ENCODE measurements at regions not wholly inside any gene's neighbourhood (a gene's known extent, or its start where the extent isn't known, plus 50 kb on each side); places are given as distances from the start of the nearest gene placed in this dataset.

DNA sequence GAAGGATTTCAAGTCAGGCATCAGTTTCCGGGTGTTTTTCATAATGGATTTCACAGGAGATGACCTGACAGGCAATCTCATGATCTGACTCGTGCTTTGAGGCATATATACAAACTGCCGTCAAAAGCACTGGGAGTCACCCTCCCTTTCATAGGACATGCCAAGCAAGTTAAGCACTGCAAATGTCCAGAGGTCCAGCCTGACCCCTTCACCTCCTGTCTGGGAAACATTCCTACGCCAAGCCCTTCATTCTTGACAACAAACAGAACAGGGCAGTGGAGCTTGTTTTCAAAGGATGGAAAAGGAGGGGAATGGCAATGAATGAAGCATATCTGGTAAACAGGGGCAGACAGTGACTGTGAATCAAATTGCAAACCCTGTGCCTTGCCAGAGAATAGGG, 963.6 kb downstream of the BCL11A start:
- no peak overlapping the region for H3K4me3 ChIP-seq (ENCODE audit: low read depth, low read length)
- TF ChIP-seq, protein P1, sequence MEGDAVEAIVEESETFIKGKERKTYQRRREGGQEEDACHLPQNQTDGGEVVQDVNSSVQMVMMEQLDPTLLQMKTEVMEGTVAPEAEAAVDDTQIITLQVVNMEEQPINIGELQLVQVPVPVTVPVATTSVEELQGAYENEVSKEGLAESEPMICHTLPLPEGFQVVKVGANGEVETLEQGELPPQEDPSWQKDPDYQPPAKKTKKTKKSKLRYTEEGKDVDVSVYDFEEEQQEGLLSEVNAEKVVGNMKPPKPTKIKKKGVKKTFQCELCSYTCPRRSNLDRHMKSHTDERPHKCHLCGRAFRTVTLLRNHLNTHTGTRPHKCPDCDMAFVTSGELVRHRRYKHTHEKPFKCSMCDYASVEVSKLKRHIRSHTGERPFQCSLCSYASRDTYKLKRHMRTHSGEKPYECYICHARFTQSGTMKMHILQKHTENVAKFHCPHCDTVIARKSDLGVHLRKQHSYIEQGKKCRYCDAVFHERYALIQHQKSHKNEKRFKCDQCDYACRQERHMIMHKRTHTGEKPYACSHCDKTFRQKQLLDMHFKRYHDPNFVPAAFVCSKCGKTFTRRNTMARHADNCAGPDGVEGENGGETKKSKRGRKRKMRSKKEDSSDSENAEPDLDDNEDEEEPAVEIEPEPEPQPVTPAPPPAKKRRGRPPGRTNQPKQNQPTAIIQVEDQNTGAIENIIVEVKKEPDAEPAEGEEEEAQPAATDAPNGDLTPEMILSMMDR (IDR thresholded peaks at IDR 0.05; ENCODE audit: low read depth, low read length): no peak

- TF ChIP-seq, protein P1 (IDR thresholded peaks at IDR 0.05; ENCODE audit: low read depth, low read length): no peak
- H3K4me3 ChIP-seq (ENCODE audit: low read depth, low read length): no peak overlapping the region
These were observed 965.2 kb downstream of the BCL11A start for GRCh38 chr2:59588286-59588685.

GRCh38 chr2:59586176-59586575, 967.3 kb downstream of the BCL11A start:
- TF ChIP-seq, protein P1 (IDR thresholded peaks at IDR 0.05; ENCODE audit: low read depth, low read length): no peak
- no peak overlapping the region for H3K4me3 ChIP-seq (ENCODE audit: low read depth, low read length)

- H3K4me3 ChIP-seq (ENCODE audit: low read depth, low read length): no peak overlapping the region
- TF ChIP-seq, protein P1 (IDR thresholded peaks at IDR 0.05; ENCODE audit: low read depth, low read length): no peak
These were observed 967.8 kb downstream of the BCL11A start for GRCh38 chr2:59585655-59586054.

DNA sequence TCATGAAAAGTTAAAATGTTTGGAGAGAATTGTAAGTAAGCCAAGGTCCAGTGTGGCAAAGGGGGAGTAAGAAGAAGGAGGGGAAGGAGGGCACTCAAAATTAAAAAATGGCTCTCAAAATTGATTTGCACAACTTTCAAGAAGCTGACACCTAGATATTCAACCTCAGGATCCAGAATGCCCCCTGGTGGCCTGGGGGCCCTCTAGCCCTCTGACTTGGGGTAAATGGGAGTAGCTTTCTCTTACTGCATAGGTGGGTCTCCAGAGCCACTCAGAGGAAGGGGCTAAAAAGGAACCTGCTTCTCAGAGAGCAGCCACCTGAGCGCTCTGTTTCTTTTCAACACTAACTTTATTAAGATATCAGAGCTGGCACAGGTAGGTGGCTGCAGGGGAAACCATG, 968.5 kb downstream of the BCL11A start:
- TF ChIP-seq, protein P1 (IDR thresholded peaks at IDR 0.05; ENCODE audit: low read depth, low read length): no peak
- H3K4me3 ChIP-seq (ENCODE audit: low read depth, low read length): no peak overlapping the region

GRCh38 chr2:59583173-59583765, 970.2 kb downstream of the BCL11A start:
- no peak overlapping the region for H3K4me3 ChIP-seq (ENCODE audit: low read depth, low read length)
- TF ChIP-seq, protein P1 (IDR thresholded peaks at IDR 0.05; ENCODE audit: low read depth, low read length): no peak

GRCh38 chr2:59578349-59578748, 975.1 kb downstream of the BCL11A start:
- TF ChIP-seq, protein P1 (IDR thresholded peaks at IDR 0.05; ENCODE audit: low read depth, low read length): no peak
- no peak overlapping the region for H3K4me3 ChIP-seq (ENCODE audit: low read depth, low read length)

Data from WI38 (cell line).